ENCODE measurements at regions not wholly inside any gene's neighbourhood (a gene's known extent, or its start where the extent isn't known, plus 50 kb on each side); places are given as distances from the start of the nearest gene placed in this dataset.

- Histone ChIP-seq H3K4me3 (ENCODE audit: low read length) (no peak overlapping the region), H3K36me3 (ENCODE audit: control insufficient read depth, insufficient read depth, low read length) (no peaks in the 10 kb centered on the region), H3K9me3 (ENCODE audit: control insufficient read depth, insufficient read depth, low read length) (no peaks in the 10 kb centered on the region), H3K4me1 (ENCODE audit: control insufficient read depth, insufficient read depth, low read length) (no peaks in the 10 kb centered on the region), H3K27me3 (ENCODE audit: control insufficient read depth, insufficient read depth, low read length) (no peaks in the 10 kb centered on the region), H3K27ac (ENCODE audit: low read length) (no peak overlapping the region)
- no peak for DNase-seq (ENCODE audit: low read depth, low spot score)
- no CpG with 5 or more reads among the region's 1 CpG for WGBS (ENCODE audit: insufficient coverage, insufficient read length)
Observed at GRCh38 chr2:14866736-14867352, 234.3 kb downstream of the LRATD1 start.

- Histone ChIP-seq H3K27ac (ENCODE audit: low read length) (no peak overlapping the region), H3K9me3 (ENCODE audit: control insufficient read depth, insufficient read depth, low read length) (no peaks in the 10 kb centered on the region), H3K27me3 (ENCODE audit: control insufficient read depth, insufficient read depth, low read length) (no peaks in the 10 kb centered on the region), H3K4me3 (ENCODE audit: low read length) (no peak overlapping the region), H3K4me1 (ENCODE audit: control insufficient read depth, insufficient read depth, low read length) (no peaks in the 10 kb centered on the region), H3K36me3 (ENCODE audit: control insufficient read depth, insufficient read depth, low read length) (no peaks in the 10 kb centered on the region)
- no CpG with 5 or more reads among the region's 1 CpG for WGBS (ENCODE audit: insufficient coverage, insufficient read length)
- DNase-seq (ENCODE audit: low read depth, low spot score) = no peak
Observed at GRCh38 chr2:14867853-14868252, 235.3 kb downstream of the LRATD1 start.

GRCh38 chr2:14872779-14873325 lies 240.3 kb downstream of the LRATD1 start:
- no peak overlapping the region for H3K27ac ChIP-seq (ENCODE audit: low read length)
- H3K27me3 ChIP-seq (ENCODE audit: control insufficient read depth, insufficient read depth, low read length) = no peaks in the 10 kb centered on the region
- H3K4me1 ChIP-seq (ENCODE audit: control insufficient read depth, insufficient read depth, low read length) = no peaks in the 10 kb centered on the region
- no peak overlapping the region for H3K4me3 ChIP-seq (ENCODE audit: low read length)
- WGBS (ENCODE audit: insufficient coverage, insufficient read length) = no CpG with 5 or more reads among the region's 17 CpGs
- no peak for DNase-seq (ENCODE audit: low read depth, low spot score)
- H3K36me3 ChIP-seq (ENCODE audit: control insufficient read depth, insufficient read depth, low read length) = no peaks in the 10 kb centered on the region
- no peaks in the 10 kb centered on the region for H3K9me3 ChIP-seq (ENCODE audit: control insufficient read depth, insufficient read depth, low read length)

- Histone ChIP-seq H3K4me3 (ENCODE audit: low read length) (no peak overlapping the region), H3K27ac (ENCODE audit: low read length) (no peak overlapping the region), H3K36me3 (ENCODE audit: control insufficient read depth, insufficient read depth, low read length) (no peaks in the 10 kb centered on the region), H3K9me3 (ENCODE audit: control insufficient read depth, insufficient read depth, low read length) (no peaks in the 10 kb centered on the region), H3K27me3 (ENCODE audit: control insufficient read depth, insufficient read depth, low read length) (no peaks in the 10 kb centered on the region), H3K4me1 (ENCODE audit: control insufficient read depth, insufficient read depth, low read length) (no peaks in the 10 kb centered on the region)
- no peak for DNase-seq (ENCODE audit: low read depth, low spot score)
- no CpG with 5 or more reads among the region's 3 CpGs for WGBS (ENCODE audit: insufficient coverage, insufficient read length)
Observed at GRCh38 chr2:14881651-14882327, 249.3 kb downstream of the LRATD1 start.

- no peak overlapping the region for H3K4me3 ChIP-seq (ENCODE audit: low read length)
- no peaks in the 10 kb centered on the region for H3K4me1 ChIP-seq (ENCODE audit: control insufficient read depth, insufficient read depth, low read length)
- no peaks in the 10 kb centered on the region for H3K9me3 ChIP-seq (ENCODE audit: control insufficient read depth, insufficient read depth, low read length)
- no peak overlapping the region for H3K27ac ChIP-seq (ENCODE audit: low read length)
- no peak for DNase-seq (ENCODE audit: low read depth, low spot score)
- no CpG with 5 or more reads among the region's 2 CpGs for WGBS (ENCODE audit: insufficient coverage, insufficient read length)
- no peaks in the 10 kb centered on the region for H3K27me3 ChIP-seq (ENCODE audit: control insufficient read depth, insufficient read depth, low read length)
- H3K36me3 ChIP-seq (ENCODE audit: control insufficient read depth, insufficient read depth, low read length) = no peaks in the 10 kb centered on the region
Observed at GRCh38 chr2:14884651-14885050, 252.1 kb downstream of the LRATD1 start.

GRCh38 chr2:14891546-14891945 lies 259.0 kb downstream of the LRATD1 start:
- no peak overlapping the region for H3K27ac ChIP-seq (ENCODE audit: low read length)
- no peak overlapping the region for H3K4me3 ChIP-seq (ENCODE audit: low read length)
- no peak for DNase-seq (ENCODE audit: low read depth, low spot score)
- H3K36me3 ChIP-seq (ENCODE audit: control insufficient read depth, insufficient read depth, low read length) = no peaks in the 10 kb centered on the region
- H3K4me1 ChIP-seq (ENCODE audit: control insufficient read depth, insufficient read depth, low read length) = no peaks in the 10 kb centered on the region
- no CpG with 5 or more reads among the region's 3 CpGs for WGBS (ENCODE audit: insufficient coverage, insufficient read length)
- H3K9me3 ChIP-seq (ENCODE audit: control insufficient read depth, insufficient read depth, low read length) = no peaks in the 10 kb centered on the region
- H3K27me3 ChIP-seq (ENCODE audit: control insufficient read depth, insufficient read depth, low read length) = no peaks in the 10 kb centered on the region

GRCh38 chr2:14896330-14897030 lies 264.0 kb downstream of the LRATD1 start:
- DNase-seq (ENCODE audit: low read depth, low spot score) = no peak
- Histone ChIP-seq H3K4me3 (ENCODE audit: low read length) (no peak overlapping the region), H3K27ac (ENCODE audit: low read length) (no peak overlapping the region), H3K9me3 (ENCODE audit: control insufficient read depth, insufficient read depth, low read length) (no peaks in the 10 kb centered on the region), H3K4me1 (ENCODE audit: control insufficient read depth, insufficient read depth, low read length) (no peaks in the 10 kb centered on the region), H3K27me3 (ENCODE audit: control insufficient read depth, insufficient read depth, low read length) (no peaks in the 10 kb centered on the region), H3K36me3 (ENCODE audit: control insufficient read depth, insufficient read depth, low read length) (no peaks in the 10 kb centered on the region)
- no CpG with 5 or more reads among the region's 9 CpGs for WGBS (ENCODE audit: insufficient coverage, insufficient read length)

GRCh38 chr2:14899621-14900414 lies 267.3 kb downstream of the LRATD1 start:
- Histone ChIP-seq H3K27me3 (ENCODE audit: control insufficient read depth, insufficient read depth, low read length) (no peaks in the 10 kb centered on the region), H3K36me3 (ENCODE audit: control insufficient read depth, insufficient read depth, low read length) (no peaks in the 10 kb centered on the region), H3K4me3 (ENCODE audit: low read length) (no peak overlapping the region), H3K9me3 (ENCODE audit: control insufficient read depth, insufficient read depth, low read length) (no peaks in the 10 kb centered on the region), H3K4me1 (ENCODE audit: control insufficient read depth, insufficient read depth, low read length) (no peaks in the 10 kb centered on the region), H3K27ac (ENCODE audit: low read length) (no peak overlapping the region)
- WGBS (ENCODE audit: insufficient coverage, insufficient read length) = no CpG with 5 or more reads among the region's 4 CpGs
- no peak for DNase-seq (ENCODE audit: low read depth, low spot score)

GRCh38 chr2:14901737-14902136 lies 269.2 kb downstream of the LRATD1 start:
- Histone ChIP-seq H3K4me1 (ENCODE audit: control insufficient read depth, insufficient read depth, low read length) (no peaks in the 10 kb centered on the region), H3K36me3 (ENCODE audit: control insufficient read depth, insufficient read depth, low read length) (no peaks in the 10 kb centered on the region), H3K27ac (ENCODE audit: low read length) (no peak overlapping the region), H3K27me3 (ENCODE audit: control insufficient read depth, insufficient read depth, low read length) (no peaks in the 10 kb centered on the region), H3K9me3 (ENCODE audit: control insufficient read depth, insufficient read depth, low read length) (no peaks in the 10 kb centered on the region), H3K4me3 (ENCODE audit: low read length) (no peak overlapping the region)
- no CpG with 5 or more reads among the region's 3 CpGs for WGBS (ENCODE audit: insufficient coverage, insufficient read length)
- DNase-seq (ENCODE audit: low read depth, low spot score) = no peak

- Histone ChIP-seq H3K27ac (ENCODE audit: low read length) (no peak overlapping the region), H3K9me3 (ENCODE audit: control insufficient read depth, insufficient read depth, low read length) (no peaks in the 10 kb centered on the region), H3K36me3 (ENCODE audit: control insufficient read depth, insufficient read depth, low read length) (no peaks in the 10 kb centered on the region), H3K4me3 (ENCODE audit: low read length) (no peak overlapping the region), H3K27me3 (ENCODE audit: control insufficient read depth, insufficient read depth, low read length) (no peaks in the 10 kb centered on the region), H3K4me1 (ENCODE audit: control insufficient read depth, insufficient read depth, low read length) (no peaks in the 10 kb centered on the region)
- no CpG with 5 or more reads among the region's 1 CpG for WGBS (ENCODE audit: insufficient coverage, insufficient read length)
- DNase-seq (ENCODE audit: low read depth, low spot score) = no peak
Observed at GRCh38 chr2:14902953-14903352, 270.4 kb downstream of the LRATD1 start.
